GM18909 (cell line): ENCODE measurements at regions not wholly inside any gene's neighbourhood (a gene's known extent, or its start where the extent isn't known, plus 50 kb on each side); places are given as distances from the start of the nearest gene placed in this dataset.
A peak's percentile ranks its signal among the peaks of the same experiment; 100 is the strongest.
"Not testable (repeated sequence)": the region's sequence is repeated elsewhere in the genome, so short reads cannot be mapped to it uniquely, and the experiment has no call there.

ENCODE experiments used
- ATAC-seq: cut with Tn5 transposase; IDR thresholded peaks from one replicate; pipeline ENCODE4 v1.9.1; 2021; ENCODE audit warnings: mild to moderate bottlenecking; ENCODE audit not compliant: unreplicated experiment, poor library complexity

- not testable (repeated sequence) for ATAC-seq
Observed at GRCh38 chr5:177664737-177665136, 64.8 kb downstream of the B4GALT7 start.

GRCh38 chr5:177665172-177665571 lies 65.2 kb downstream of the B4GALT7 start:
- not testable (repeated sequence) for ATAC-seq

DNA sequence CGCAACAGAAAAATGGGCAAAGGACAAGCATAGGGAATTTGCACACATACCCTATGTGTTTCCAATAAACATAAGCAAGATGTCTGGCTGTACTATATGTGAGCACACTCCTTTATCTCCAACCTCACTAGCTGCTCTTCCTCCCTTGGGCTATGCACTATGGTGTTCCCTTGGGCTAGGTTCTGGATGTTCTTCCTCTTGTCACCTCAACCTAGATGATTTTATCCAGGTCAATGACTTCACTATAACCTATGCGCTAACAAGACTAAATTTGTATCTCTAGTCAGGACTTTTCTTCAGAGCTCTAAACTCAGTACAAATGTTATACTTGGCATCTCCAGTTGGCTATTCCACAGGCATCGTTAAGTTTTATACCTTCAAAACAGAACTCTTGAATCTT lies 66.0 kb downstream of the B4GALT7 start:
- ATAC-seq, result not testable (repeated sequence)

- peak; percentile 24 for ATAC-seq
Observed at GRCh38 chr5:177671035-177671754, 71.3 kb downstream of the B4GALT7 start.

GRCh38 chr5:177671755-177672690 lies 72.1 kb downstream of the B4GALT7 start:
- peak; percentile 81 for ATAC-seq
